OCI-LY7 (cell line): ENCODE measurements at regions not wholly inside any gene's neighbourhood (a gene's known extent, or its start where the extent isn't known, plus 50 kb on each side); places are given as distances from the start of the nearest gene placed in this dataset.
"Not testable (repeated sequence)": the region's sequence is repeated elsewhere in the genome, so short reads cannot be mapped to it uniquely, and the experiment has no call there.

Experiments used
- EZH2phosphoT487 ChIP-seq: fragments of 200-600 bp; sonication (generic); IDR thresholded peaks from 2 replicates; pipeline ENCODE4 v1.6.1; 2018; ENCODE audit warnings: low read depth, borderline replicate concordance, mild to moderate bottlenecking, mixed run types, antibody characterized with exemption, low read length, moderate library complexity, mixed read lengths
- TF ChIP-seq, protein P1 (sequence below): fragments of 200-600 bp; sonication (generic); conservative IDR thresholded peaks from 2 replicates; pipeline ENCODE4 v1.5.1; 2014; ENCODE audit warnings: mild to moderate bottlenecking, antibody characterized with exemption, low read length, moderate library complexity, mixed read lengths

DNA sequence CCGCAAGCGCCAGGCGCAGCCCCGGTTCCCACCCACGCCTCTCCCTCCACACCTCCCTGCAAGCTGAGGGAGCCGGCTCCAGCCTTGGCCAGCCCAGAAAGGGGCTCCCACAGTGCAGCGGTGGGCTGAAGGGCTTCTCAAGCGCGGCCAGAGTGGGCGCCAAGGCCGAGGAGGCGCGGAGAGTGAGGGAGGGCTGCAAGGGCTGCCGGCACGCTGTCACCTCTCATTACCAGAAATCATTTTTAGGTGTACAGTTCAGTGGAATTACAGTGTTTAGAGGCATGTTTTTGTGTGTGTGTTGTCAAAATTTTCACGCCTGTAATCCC is 94.8 kb upstream of the KDM7A start:
- TF ChIP-seq, protein P1, sequence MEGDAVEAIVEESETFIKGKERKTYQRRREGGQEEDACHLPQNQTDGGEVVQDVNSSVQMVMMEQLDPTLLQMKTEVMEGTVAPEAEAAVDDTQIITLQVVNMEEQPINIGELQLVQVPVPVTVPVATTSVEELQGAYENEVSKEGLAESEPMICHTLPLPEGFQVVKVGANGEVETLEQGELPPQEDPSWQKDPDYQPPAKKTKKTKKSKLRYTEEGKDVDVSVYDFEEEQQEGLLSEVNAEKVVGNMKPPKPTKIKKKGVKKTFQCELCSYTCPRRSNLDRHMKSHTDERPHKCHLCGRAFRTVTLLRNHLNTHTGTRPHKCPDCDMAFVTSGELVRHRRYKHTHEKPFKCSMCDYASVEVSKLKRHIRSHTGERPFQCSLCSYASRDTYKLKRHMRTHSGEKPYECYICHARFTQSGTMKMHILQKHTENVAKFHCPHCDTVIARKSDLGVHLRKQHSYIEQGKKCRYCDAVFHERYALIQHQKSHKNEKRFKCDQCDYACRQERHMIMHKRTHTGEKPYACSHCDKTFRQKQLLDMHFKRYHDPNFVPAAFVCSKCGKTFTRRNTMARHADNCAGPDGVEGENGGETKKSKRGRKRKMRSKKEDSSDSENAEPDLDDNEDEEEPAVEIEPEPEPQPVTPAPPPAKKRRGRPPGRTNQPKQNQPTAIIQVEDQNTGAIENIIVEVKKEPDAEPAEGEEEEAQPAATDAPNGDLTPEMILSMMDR = not testable (repeated sequence)
- not testable (repeated sequence) for TF ChIP-seq EZH2phosphoT487
